Upper lobe of right lung (tissue), 1 donor: ENCODE measurements at regions not wholly inside any gene's neighbourhood (a gene's known extent, or its start where the extent isn't known, plus 50 kb on each side); places are given as distances from the start of the nearest gene placed in this dataset.

ENCODE experiments used
- ATAC-seq: fragments of 200-7000 bp; cut with Tn5 transposase; one replicate; pipeline ENCODE4 v1.9.1; 2020; ENCODE audit warnings: mild to moderate bottlenecking, moderate library complexity
- DNase-seq: peaks from one replicate; pipeline ENCODE4 v3.0.0-alpha.2; 2020
- H3K27ac ChIP-seq: fragments of 200-600 bp; one replicate; pipeline ENCODE4 v1.8.0; 2022
- H3K27me3 ChIP-seq: fragments of 200-600 bp; one replicate; pipeline ENCODE4 v1.8.0; 2022; ENCODE audit warnings: mild to moderate bottlenecking
- H3K36me3 ChIP-seq: fragments of 200-600 bp; one replicate; pipeline ENCODE4 v1.8.0; 2022
- H3K4me1 ChIP-seq: fragments of 200-600 bp; one replicate; pipeline ENCODE4 v1.8.0; 2022
- H3K4me3 ChIP-seq: fragments of 200-600 bp; one replicate; pipeline ENCODE4 v1.8.0; 2022; ENCODE audit warnings: mild to moderate bottlenecking
- H3K9me3 ChIP-seq: fragments of 200-600 bp; one replicate; pipeline ENCODE4 v1.8.0; 2022
- CTCF ChIP-seq: fragments of 200-600 bp; IDR thresholded peaks from one replicate; pipeline ENCODE4 v1.8.0; 2022; ENCODE audit warnings: antibody characterized with exemption
- intact Hi-C: fragments of 100-400 bp; cut with DNase I; formaldehyde crosslinking; loops from one replicate; pipeline ENCODE4 v1.11.0; 2022
- donor health status: DM: no; HTN: yes; CAD: no; lungs with severe emphysema.

DNA sequence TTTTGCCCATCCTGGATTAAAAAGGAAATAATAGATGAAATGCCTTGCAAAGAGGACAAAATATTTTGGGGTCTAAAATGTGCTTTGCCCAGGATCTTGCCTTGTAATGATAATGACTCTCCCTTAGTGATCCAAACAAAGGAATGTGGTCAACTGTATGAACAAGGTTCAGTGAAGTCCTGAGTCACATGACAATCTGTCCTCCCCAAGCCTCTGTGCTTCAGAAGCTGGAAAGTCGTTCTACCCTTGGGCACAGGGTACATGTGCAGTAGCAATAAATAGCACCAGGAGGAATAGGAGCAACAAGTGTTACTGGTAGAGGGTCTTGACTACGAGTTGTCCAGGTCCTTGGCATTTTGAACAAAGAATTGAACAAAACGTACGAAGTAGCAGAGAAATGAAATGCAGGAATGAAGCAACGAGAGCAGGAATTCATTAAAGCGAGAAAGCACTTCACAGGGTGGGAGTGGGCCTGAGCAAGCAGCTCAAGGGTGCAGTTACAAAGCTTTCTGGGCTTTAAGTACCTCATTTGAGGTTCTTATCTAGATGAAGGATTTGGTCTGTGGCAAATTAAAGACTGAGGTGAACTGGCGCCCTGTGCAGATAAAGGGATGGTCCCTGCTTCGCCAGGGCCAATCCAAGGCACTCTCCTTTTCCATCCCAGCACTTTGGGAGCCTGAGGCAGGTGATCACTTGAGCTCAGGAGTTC, 65.8 kb downstream of the RESF1 start:
- no peak for TF ChIP-seq CTCF
- ATAC-seq (peak; percentile 80), DNase-seq (no peak)
- no peak overlapping the region for H3K27ac ChIP-seq
- H3K36me3 ChIP-seq = no peaks in the 10 kb centered on the region
- peaks cover 4% of the 10 kb centered on the region for H3K4me1 ChIP-seq
- H3K4me3 ChIP-seq = no peak overlapping the region
- H3K27me3 ChIP-seq = no peaks in the 10 kb centered on the region
- no peaks in the 10 kb centered on the region for H3K9me3 ChIP-seq
- intact Hi-C loops = no loop called here

DNA sequence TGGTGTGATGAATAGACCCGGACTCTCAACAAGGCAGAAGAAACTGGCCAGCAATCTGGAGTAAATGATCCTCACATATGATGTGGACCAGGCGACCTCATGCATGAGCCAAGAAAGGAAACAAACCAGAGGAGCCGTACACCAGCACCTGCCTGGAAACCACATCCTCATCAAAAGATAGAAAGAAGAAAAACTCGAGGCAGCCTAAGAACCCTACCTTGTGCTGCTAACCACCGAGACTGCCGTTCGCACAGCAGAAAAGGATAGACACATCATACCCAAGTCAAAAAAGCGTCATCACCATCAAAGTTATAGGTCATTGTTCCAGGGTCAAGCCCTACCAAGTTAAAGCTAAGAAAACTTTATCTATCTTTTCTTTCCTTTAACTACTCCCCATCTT, 66.7 kb downstream of the RESF1 start:
- intact Hi-C loops = no loop called here
- Histone ChIP-seq H3K9me3 (no peaks in the 10 kb centered on the region), H3K27me3 (no peaks in the 10 kb centered on the region), H3K36me3 (no peaks in the 10 kb centered on the region), H3K27ac (no peak overlapping the region), H3K4me3 (no peak overlapping the region), H3K4me1 (peaks cover 4% of the 10 kb centered on the region)
- ATAC-seq (no peak), DNase-seq (no peak)
- no peak for TF ChIP-seq CTCF

DNA sequence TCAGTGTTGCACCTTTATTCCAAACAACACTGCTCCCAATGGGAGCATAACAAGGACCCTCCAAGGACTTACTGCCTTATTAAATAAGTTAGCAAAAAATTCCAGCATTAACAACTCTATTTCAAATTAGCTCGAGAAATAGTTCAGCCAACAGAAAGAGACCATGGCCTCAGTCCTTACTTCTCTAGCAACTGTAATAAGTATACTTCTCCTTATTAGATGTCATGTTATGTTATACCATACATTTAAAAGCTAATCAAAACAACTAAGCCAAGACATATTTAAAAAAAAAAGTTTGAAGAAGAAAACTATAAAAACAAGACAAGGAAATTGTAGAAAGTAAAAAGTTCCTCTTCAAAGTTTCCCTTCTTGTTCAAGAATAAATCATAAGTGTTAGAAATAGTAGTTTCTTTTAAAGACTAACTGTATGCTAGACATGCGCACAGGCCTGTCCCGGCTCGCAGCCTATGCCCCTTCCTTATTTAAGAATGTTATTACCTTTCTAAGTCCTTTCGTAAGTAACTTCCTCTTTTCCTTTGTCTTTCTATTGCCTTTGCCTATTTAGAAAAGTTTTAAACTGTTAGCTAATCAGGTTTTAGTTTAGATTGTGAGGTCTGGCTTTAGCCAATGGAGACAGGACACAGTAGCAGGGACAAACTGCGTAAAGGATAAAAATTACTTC, 68.6 kb downstream of the RESF1 start:
- no peak for ATAC-seq
- TF ChIP-seq CTCF = no peak
- Histone ChIP-seq H3K4me1 (peaks cover 4% of the 10 kb centered on the region), H3K27ac (no peak overlapping the region), H3K27me3 (no peaks in the 10 kb centered on the region), H3K9me3 (no peaks in the 10 kb centered on the region), H3K36me3 (no peaks in the 10 kb centered on the region), H3K4me3 (no peak overlapping the region)
- no peak for DNase-seq
- intact Hi-C loops = no loop called here

- intact Hi-C loops = no loop called here
- TF ChIP-seq CTCF = no peak
- DNase-seq = no peak
- H3K27ac ChIP-seq = no peak overlapping the region
- H3K36me3 ChIP-seq = no peaks in the 10 kb centered on the region
- H3K27me3 ChIP-seq = no peaks in the 10 kb centered on the region
- peaks cover 4% of the 10 kb centered on the region for H3K4me1 ChIP-seq
- no peak overlapping the region for H3K4me3 ChIP-seq
- no peaks in the 10 kb centered on the region for H3K9me3 ChIP-seq
- no peak for ATAC-seq
Observed at GRCh38 chr12:32030151-32030550, 70.9 kb downstream of the RESF1 start.

GRCh38 chr12:32030676-32031075, 71.5 kb downstream of the RESF1 start:
- peaks cover 2% of the 10 kb centered on the region for H3K4me1 ChIP-seq
- H3K27ac ChIP-seq = no peak overlapping the region
- intact Hi-C loops = no loop called here
- ATAC-seq (no peak), DNase-seq (no peak)
- H3K4me3 ChIP-seq = no peak overlapping the region
- no peaks in the 10 kb centered on the region for H3K27me3 ChIP-seq
- no peaks in the 10 kb centered on the region for H3K36me3 ChIP-seq
- no peaks in the 10 kb centered on the region for H3K9me3 ChIP-seq
- TF ChIP-seq CTCF = no peak
